ENCODE measurements at regions not wholly inside any gene's neighbourhood (a gene's known extent, or its start where the extent isn't known, plus 50 kb on each side); places are given as distances from the start of the nearest gene placed in this dataset.

- H3K4me3 ChIP-seq (ENCODE audit: low read length), result no peak overlapping the region
- DNase-seq (ENCODE audit: low read depth), result no peak
- no peak for TF ChIP-seq CTCF (conservative IDR thresholded peaks at IDR 0.05; ENCODE audit: low read length)
Measured at GRCh38 chr17:12287953-12288352, 267.3 kb downstream of the MAP2K4 start.

DNA sequence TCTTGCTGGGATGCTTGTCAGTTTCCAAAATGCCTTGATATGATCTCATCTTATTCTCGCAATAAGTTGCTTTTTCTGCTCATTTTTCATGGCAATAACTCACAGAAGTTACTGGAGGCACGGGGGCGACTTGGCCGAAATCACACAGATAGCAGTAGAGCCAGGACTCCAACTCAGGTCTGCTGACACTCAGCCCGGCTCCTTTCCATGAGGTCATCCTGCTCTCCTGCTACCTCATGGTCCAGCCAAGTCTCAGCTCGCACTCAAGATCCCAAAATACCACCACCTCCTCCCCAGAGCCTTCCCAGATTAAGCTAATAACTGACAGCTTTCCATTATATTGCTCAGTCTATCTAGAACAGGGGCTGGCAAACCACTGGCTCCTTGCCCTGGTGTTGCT is 269.5 kb downstream of the MAP2K4 start:
- TF ChIP-seq CTCF (conservative IDR thresholded peaks at IDR 0.05; ENCODE audit: low read length), result no peak
- DNase-seq (ENCODE audit: low read depth), result no peak
- H3K4me3 ChIP-seq (ENCODE audit: low read length), result no peak overlapping the region

- no peak for TF ChIP-seq CTCF (conservative IDR thresholded peaks at IDR 0.05; ENCODE audit: low read length)
- DNase-seq (ENCODE audit: low read depth), result no peak
- H3K4me3 ChIP-seq (ENCODE audit: low read length), result no peak overlapping the region
Measured at GRCh38 chr17:12296209-12296625, 275.5 kb downstream of the MAP2K4 start.

DNA sequence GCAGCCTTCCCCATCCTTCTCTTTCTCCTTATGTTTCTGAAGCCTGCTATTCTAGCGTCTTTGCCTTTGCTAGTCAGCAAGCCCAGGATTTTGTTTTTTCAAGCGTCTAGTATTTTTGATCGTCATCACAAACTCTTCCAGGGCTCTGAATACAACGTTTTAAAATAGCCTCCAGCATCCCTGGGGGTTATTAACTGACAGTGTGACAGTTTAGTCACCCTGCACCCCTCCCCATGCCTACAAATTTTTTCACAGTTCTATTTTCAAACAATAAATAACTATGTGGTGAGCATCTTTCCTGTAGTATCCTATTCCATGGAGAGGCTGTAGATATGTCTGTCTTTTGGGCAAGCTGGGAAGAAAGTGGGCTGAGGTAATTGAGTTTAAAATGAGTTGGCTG is 280.9 kb downstream of the MAP2K4 start:
- no peak overlapping the region for H3K4me3 ChIP-seq (ENCODE audit: low read length)
- TF ChIP-seq CTCF (conservative IDR thresholded peaks at IDR 0.05; ENCODE audit: low read length), result no peak
- DNase-seq (ENCODE audit: low read depth), result no peak

GRCh38 chr17:12302711-12303110 is 282.0 kb downstream of the MAP2K4 start:
- no peak for TF ChIP-seq CTCF (conservative IDR thresholded peaks at IDR 0.05; ENCODE audit: low read length)
- DNase-seq (ENCODE audit: low read depth), result no peak
- H3K4me3 ChIP-seq (ENCODE audit: low read length), result no peak overlapping the region

DNA sequence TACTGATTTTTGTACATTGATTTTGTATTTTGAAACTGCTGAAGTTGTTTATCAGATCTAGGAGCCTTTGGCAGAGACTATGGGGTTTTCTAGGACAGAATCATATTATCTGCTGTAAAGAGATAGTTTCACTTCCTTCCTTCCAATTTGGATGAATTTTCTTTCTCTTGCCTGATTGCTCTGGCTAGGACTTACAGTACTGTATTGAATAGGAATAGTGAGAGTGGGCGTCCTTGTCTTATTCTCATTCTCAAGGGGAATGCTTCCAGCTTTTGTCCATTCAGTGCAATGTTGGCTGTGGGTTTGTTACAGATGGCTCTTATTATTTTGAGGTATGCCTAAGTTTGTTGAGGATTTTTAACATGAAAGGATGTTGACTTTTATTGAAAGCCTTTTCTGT is 290.1 kb downstream of the MAP2K4 start:
- DNase-seq (ENCODE audit: low read depth), result no peak
- no peak for TF ChIP-seq CTCF (conservative IDR thresholded peaks at IDR 0.05; ENCODE audit: low read length)
- H3K4me3 ChIP-seq (ENCODE audit: low read length), result no peak overlapping the region

DNA sequence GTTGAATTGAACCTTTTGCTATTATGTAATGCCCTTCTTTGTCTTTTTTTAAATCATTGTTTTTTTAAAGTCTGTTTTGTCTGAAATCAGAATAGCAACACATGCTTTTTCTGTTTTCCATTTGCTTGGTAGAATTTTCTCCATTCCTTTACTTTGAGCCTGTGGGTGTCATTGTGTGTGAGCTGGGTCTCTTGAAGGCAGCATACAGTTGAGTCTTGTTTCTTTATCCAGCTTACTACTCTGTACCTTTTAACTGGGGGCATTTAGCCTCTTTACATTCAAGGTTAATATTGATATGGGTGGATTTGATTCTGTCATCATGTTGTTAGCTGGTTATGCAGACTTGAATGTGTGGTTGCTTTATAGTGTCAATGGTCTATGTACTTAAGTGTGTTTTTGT is 292.0 kb downstream of the MAP2K4 start:
- no peak overlapping the region for H3K4me3 ChIP-seq (ENCODE audit: low read length)
- no peak for DNase-seq (ENCODE audit: low read depth)
- no peak for TF ChIP-seq CTCF (conservative IDR thresholded peaks at IDR 0.05; ENCODE audit: low read length)

Measured in AG10803 (cell line).